ENCODE measurements at regions not wholly inside any gene's neighbourhood (a gene's known extent, or its start where the extent isn't known, plus 50 kb on each side); places are given as distances from the start of the nearest gene placed in this dataset.
"Not testable (repeated sequence)": the region's sequence is repeated elsewhere in the genome, so short reads cannot be mapped to it uniquely, and the experiment has no call there.

- H3K27me3 ChIP-seq = peaks cover 0 to 43% (median 0%) of the 10 kb centered on the region in 4 donors
- TF ChIP-seq POLR2AphosphoS5 (IDR thresholded peaks at IDR 0.05) = no peak
- TF ChIP-seq CTCF (IDR thresholded peaks at IDR 0.05) = no peak
- no peak for TF ChIP-seq POLR2A (IDR thresholded peaks at IDR 0.05; ENCODE audit: low read depth)
- TF ChIP-seq EP300 (IDR thresholded peaks at IDR 0.05) = no peak
- intact Hi-C loops (cut with DNase I) = no loop called here
- no peak for DNase-seq (ENCODE audit: extremely low spot score)
- H3K27ac ChIP-seq (replicated peaks in 1 of 4) = no peak overlapping the region
- no peak overlapping the region for H3K4me3 ChIP-seq
- H3K36me3 ChIP-seq = no peaks in the 10 kb centered on the region
- whole genome bisulfite sequencing = 72% methylated on average over 5 of the region's 8 CpGs
- H3K9me3 ChIP-seq = no peaks in the 10 kb centered on the region
- no peaks in the 10 kb centered on the region for H3K4me1 ChIP-seq
Measured at GRCh38 chr11:134858783-134859480, 446.9 kb upstream of the B3GAT1 start.

- H3K4me3 ChIP-seq = no peak overlapping the region
- intact Hi-C loops (cut with DNase I) = no loop called here
- no peaks in the 10 kb centered on the region for H3K36me3 ChIP-seq
- peaks cover 0 to 33% (median 0%) of the 10 kb centered on the region in 4 donors for H3K27me3 ChIP-seq
- no peak overlapping the region for H3K27ac ChIP-seq (replicated peaks in 1 of 4)
- H3K4me1 ChIP-seq = peaks cover 0 to 7% (median 0%) of the 10 kb centered on the region in 4 donors
- DNase-seq (ENCODE audit: extremely low spot score) = no peak
- WGBS = 79% methylated on average over 4 of the region's 4 CpGs
- TF ChIP-seq CTCF (IDR thresholded peaks at IDR 0.05) (no peak), POLR2AphosphoS5 (IDR thresholded peaks at IDR 0.05) (no peak), EP300 (IDR thresholded peaks at IDR 0.05) (no peak), POLR2A (IDR thresholded peaks at IDR 0.05; ENCODE audit: low read depth) (no peak)
- no peaks in the 10 kb centered on the region for H3K9me3 ChIP-seq
Measured at GRCh38 chr11:134857035-134857434, 445.0 kb upstream of the B3GAT1 start.

- Histone ChIP-seq H3K27ac (replicated peaks in 1 of 4) (no peak overlapping the region), H3K36me3 (no peaks in the 10 kb centered on the region), H3K9me3 (no peaks in the 10 kb centered on the region), H3K27me3 (peaks cover 0 to 33% (median 0%) of the 10 kb centered on the region in 4 donors), H3K4me3 (no peak overlapping the region), H3K4me1 (peaks cover 0 to 11% (median 0%) of the 10 kb centered on the region in 4 donors)
- no peak for DNase-seq (ENCODE audit: extremely low spot score)
- intact Hi-C loops (cut with DNase I) = no loop called here
- TF ChIP-seq CTCF (IDR thresholded peaks at IDR 0.05) (no peak), EP300 (IDR thresholded peaks at IDR 0.05) (no peak), POLR2A (IDR thresholded peaks at IDR 0.05; ENCODE audit: low read depth) (no peak), POLR2AphosphoS5 (IDR thresholded peaks at IDR 0.05) (no peak)
- 73% methylated on average over 13 of the region's 14 CpGs for WGBS
Measured at GRCh38 chr11:134856056-134856971, 444.3 kb upstream of the B3GAT1 start.

GRCh38 chr11:134853992-134854991 lies 442.2 kb upstream of the B3GAT1 start:
- H3K9me3 ChIP-seq = no peaks in the 10 kb centered on the region
- peaks cover 0 to 26% (median 0%) of the 10 kb centered on the region in 4 donors for H3K27me3 ChIP-seq
- H3K27ac ChIP-seq (replicated peaks in 1 of 4) = no peak overlapping the region
- intact Hi-C loops (cut with DNase I) = no loop called here
- H3K4me3 ChIP-seq = no peak overlapping the region
- 64% methylated on average over 10 of the region's 12 CpGs for WGBS
- no peak for DNase-seq (ENCODE audit: extremely low spot score)
- TF ChIP-seq POLR2A (IDR thresholded peaks at IDR 0.05; ENCODE audit: low read depth) = no peak
- no peak for TF ChIP-seq CTCF (IDR thresholded peaks at IDR 0.05)
- TF ChIP-seq EP300 (IDR thresholded peaks at IDR 0.05) = no peak
- TF ChIP-seq POLR2AphosphoS5 (IDR thresholded peaks at IDR 0.05) = no peak
- H3K36me3 ChIP-seq = no peaks in the 10 kb centered on the region
- peaks cover 0 to 11% (median 0%) of the 10 kb centered on the region in 4 donors for H3K4me1 ChIP-seq

GRCh38 chr11:134851503-134852224 lies 439.6 kb upstream of the B3GAT1 start:
- intact Hi-C loops (cut with DNase I); H3K9me3 ChIP-seq; H3K27me3 ChIP-seq; H3K36me3 ChIP-seq: not testable (repeated sequence)
- 82% methylated on average over 22 of the region's 22 CpGs for WGBS
- DNase-seq (ENCODE audit: extremely low spot score) = peak; percentile 91
- Histone ChIP-seq H3K4me1 (peaks cover 0 to 11% (median 0%) of the 10 kb centered on the region in 4 donors), H3K4me3 (peak overlapping the region in 1 of 4 donors; percentile 38), H3K27ac (replicated peaks in 1 of 4) (peak overlapping the region in 1 of 4 donors; percentile 64)

All from esophagus muscularis mucosa (tissue), 4 donors.